Ovary (tissue), 7 donors: ENCODE measurements at regions not wholly inside any gene's neighbourhood (a gene's known extent, or its start where the extent isn't known, plus 50 kb on each side); places are given as distances from the start of the nearest gene placed in this dataset.

ENCODE experiments used
- DNase-seq, 5 donors: peaks; one replicate each; pipeline ENCODE4 v3.0.0-alpha.2; 2019 to 2020
- H3K27ac ChIP-seq, 2 donors: fragments of 200-600 bp; one replicate each; pipeline versions ENCODE4 v1.5.1 to v1.8.0; 2019 to 2022
- H3K27me3 ChIP-seq: fragments of 200-600 bp; one replicate; pipeline ENCODE4 v1.8.0; 2022
- H3K36me3 ChIP-seq: fragments of 200-600 bp; sonication (generic); one replicate; pipeline ENCODE4 v1.5.1; 2019
- H3K4me1 ChIP-seq: one replicate; pipeline ENCODE4 v1.8.1; 2013; ENCODE audit warnings: mild to moderate bottlenecking, moderate library complexity; ENCODE audit not compliant: insufficient read depth
- H3K4me3 ChIP-seq: fragments of 200-600 bp; sonication (generic); one replicate; pipeline ENCODE4 v1.5.1; 2017
- H3K9me3 ChIP-seq, 2 donors: fragments of 200-600 bp in 1 of 2; sonication (generic) in 1 of 2; one replicate each; pipeline versions ENCODE4 v1.5.1 to v1.8.1; 2013 to 2019; ENCODE audit warnings: mild to moderate bottlenecking in 1 of 2, moderate library complexity in 1 of 2
- CTCF ChIP-seq, 3 donors: fragments of 450-650 bp in 2 of 3; fragments of 200-600 bp in 1 of 3; IDR thresholded peaks; one replicate each; pipeline versions ENCODE4 v1.5.1 to v1.8.0; 2016 to 2022; ENCODE audit warnings: antibody characterized with exemption in 3 of 3, mild to moderate bottlenecking in 1 of 3
- EP300 ChIP-seq: sonication (generic); formaldehyde crosslinking; IDR thresholded peaks from one replicate; pipeline ENCODE4 v1.6.1; 2017; ENCODE audit warnings: antibody characterized with exemption
- POLR2A ChIP-seq: fragments of 450-650 bp; IDR thresholded peaks from one replicate; pipeline ENCODE4 v1.6.1; 2017; ENCODE audit warnings: antibody characterized with exemption, mild to moderate bottlenecking, moderate library complexity
- WGBS, 3 donors: extraction: QIAGEN DNeasy Blood & Tissue Kit in 1 of 3; methylation state at CpG; one replicate each; pipeline versions ENCODE4 v1.1.5 to v1.1.7; 2013 to 2017; 5-methylcytosine and 5-hydroxymethylcytosine counted together
- intact Hi-C, 4 donors: fragments of 100-400 bp; cut with DNase I; formaldehyde crosslinking; loops; one replicate each; pipeline versions ENCODE4 v1.11.0 to v1.15.1; 2022 to 2023
- donor health status: DM: no; HTN: no; CAD: no; lungs with moderate emphysema.
- donor health status: DM: no; HTN: no; CAD: no.
- donor health status: Bipolar disorder and iron deficiency.
- donor health status: DM: no; HTN: no; CAD: no.
- donor health status: DM: yes; HTN: yes; CAD: no.

DNA sequence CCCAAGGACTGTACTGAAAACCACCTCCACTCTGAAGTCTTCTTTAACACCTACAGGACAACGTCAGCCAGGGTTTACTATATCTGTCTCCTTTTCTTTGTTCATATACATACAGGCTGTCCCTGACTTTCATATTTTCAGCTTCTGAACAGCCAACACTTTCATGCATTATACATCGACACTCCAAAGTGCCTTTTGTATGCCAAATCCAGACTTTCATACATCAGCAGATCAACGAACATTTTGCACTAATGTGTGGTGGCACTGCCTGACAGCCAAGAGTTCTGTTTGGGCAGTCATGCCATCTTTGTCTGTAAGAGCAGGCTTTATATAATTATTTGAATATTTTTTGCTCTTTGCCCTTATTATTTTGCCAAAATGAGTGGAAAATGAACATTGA lies 487.4 kb downstream of the CETN3 start:
- DNase-seq, result no peak
- no peaks in the 10 kb centered on the region for H3K27me3 ChIP-seq
- no peak overlapping the region for H3K4me3 ChIP-seq
- intact Hi-C loops, result no loop called here
- 92 to 93% (median 92%) methylated on average over 3 of the region's 3 CpGs for WGBS, 3 donors
- no peaks in the 10 kb centered on the region for H3K9me3 ChIP-seq
- no peaks in the 10 kb centered on the region for H3K4me1 ChIP-seq
- no peak overlapping the region for H3K27ac ChIP-seq
- H3K36me3 ChIP-seq, result no peaks in the 10 kb centered on the region
- TF ChIP-seq EP300, result no peak
- no peak for TF ChIP-seq POLR2A
- TF ChIP-seq CTCF (IDR thresholded peaks at IDR 0.05), result no peak

- Histone ChIP-seq H3K4me1 (no peaks in the 10 kb centered on the region), H3K4me3 (no peak overlapping the region), H3K27me3 (no peaks in the 10 kb centered on the region), H3K27ac (no peak overlapping the region), H3K9me3 (no peaks in the 10 kb centered on the region), H3K36me3 (no peaks in the 10 kb centered on the region)
- 92 to 99% (median 95%) methylated on average over 1 of the region's 1 CpG for WGBS, 3 donors
- TF ChIP-seq POLR2A (no peak), EP300 (no peak), CTCF (IDR thresholded peaks at IDR 0.05) (no peak)
- intact Hi-C loops, result no loop called here
- DNase-seq, result no peak
Measured at GRCh38 chr5:89917112-89917511, 492.4 kb downstream of the CETN3 start.

DNA sequence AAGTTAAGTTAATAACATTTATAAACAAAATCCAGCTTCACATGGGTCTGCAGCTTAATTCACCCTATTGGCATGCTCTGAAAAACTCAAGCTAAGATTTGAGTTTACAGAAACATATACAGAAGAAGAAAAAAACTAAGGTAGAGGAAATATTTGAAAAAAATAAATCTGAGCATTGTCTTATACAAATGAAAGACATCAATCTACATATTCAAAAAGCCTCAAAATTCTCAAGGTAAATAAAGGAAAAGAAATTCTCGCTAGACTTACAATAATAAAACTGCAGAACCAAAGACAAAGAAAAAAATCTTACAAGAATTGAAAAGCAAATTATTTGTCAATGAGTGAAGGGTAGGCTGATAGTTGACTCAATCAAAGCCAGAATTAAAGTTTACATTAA lies 493.4 kb downstream of the CETN3 start:
- Histone ChIP-seq H3K36me3 (no peaks in the 10 kb centered on the region), H3K27me3 (no peaks in the 10 kb centered on the region), H3K4me3 (no peak overlapping the region), H3K4me1 (no peaks in the 10 kb centered on the region), H3K27ac (no peak overlapping the region), H3K9me3 (no peaks in the 10 kb centered on the region)
- DNase-seq, result no peak
- WGBS, 3 donors, result 93 to 100% (median 95%) methylated on average over 1 of the region's 1 CpG
- intact Hi-C loops, result no loop called here
- no peak for TF ChIP-seq POLR2A
- TF ChIP-seq CTCF (IDR thresholded peaks at IDR 0.05), result no peak
- no peak for TF ChIP-seq EP300

DNA sequence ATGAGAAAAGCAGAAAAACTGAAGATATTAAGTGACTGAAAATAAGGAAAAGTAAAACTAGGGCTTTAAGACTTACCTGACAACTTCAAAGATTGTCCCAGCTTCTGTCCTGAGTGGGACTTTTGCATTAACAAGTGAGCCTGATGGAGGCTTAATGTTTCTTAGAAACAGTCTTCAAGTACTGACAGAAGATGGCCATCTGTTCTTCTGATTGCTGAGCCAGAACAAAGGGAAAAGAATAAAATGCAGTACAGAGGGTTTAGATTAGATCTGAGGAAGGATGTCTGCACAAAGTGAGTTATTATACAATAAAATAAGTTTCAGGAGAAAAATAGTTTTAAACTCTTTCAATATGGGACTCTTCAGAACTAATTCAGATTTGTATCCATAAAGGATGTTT lies 500.7 kb downstream of the CETN3 start:
- Histone ChIP-seq H3K36me3 (no peaks in the 10 kb centered on the region), H3K9me3 (no peaks in the 10 kb centered on the region), H3K27ac (no peak overlapping the region), H3K27me3 (no peaks in the 10 kb centered on the region), H3K4me3 (no peak overlapping the region), H3K4me1 (no peaks in the 10 kb centered on the region)
- intact Hi-C loops, result no loop called here
- TF ChIP-seq CTCF (IDR thresholded peaks at IDR 0.05), result no peak
- no peak for TF ChIP-seq EP300
- no peak for TF ChIP-seq POLR2A
- no peak for DNase-seq

GRCh38 chr5:89904442-89904841 lies 505.1 kb downstream of the CETN3 start:
- no peaks in the 10 kb centered on the region for H3K36me3 ChIP-seq
- no peaks in the 10 kb centered on the region for H3K4me1 ChIP-seq
- DNase-seq, result no peak
- no peaks in the 10 kb centered on the region for H3K27me3 ChIP-seq
- H3K27ac ChIP-seq, result no peak overlapping the region
- intact Hi-C loops, result no loop called here
- WGBS, 3 donors, result 62 to 80% (median 76%) methylated on average over 2 of the region's 2 CpGs
- TF ChIP-seq POLR2A, result no peak
- TF ChIP-seq EP300, result no peak
- TF ChIP-seq CTCF (IDR thresholded peaks at IDR 0.05), result no peak
- no peak overlapping the region for H3K4me3 ChIP-seq
- no peaks in the 10 kb centered on the region for H3K9me3 ChIP-seq
